GM19239 (cell line): ENCODE measurements at regions not wholly inside any gene's neighbourhood (a gene's known extent, or its start where the extent isn't known, plus 50 kb on each side); places are given as distances from the start of the nearest gene placed in this dataset.
"Not testable (repeated sequence)": the region's sequence is repeated elsewhere in the genome, so short reads cannot be mapped to it uniquely, and the experiment has no call there.

ENCODE experiments used
- DNase-seq: peaks from one replicate; pipeline ENCODE4 v3.0.0; 2011; ENCODE audit warnings: low spot score; ENCODE audit not compliant: insufficient read length
- FAIRE-seq: peaks from 2 replicates; lab custom pipeline; 2011; peaks lifted over from hg19 to GRCh38; lab: Jason Lieb, UNC

GRCh38 chr11:11722246-11722645 is 100.4 kb upstream of the GALNT18 start:
- no peak for FAIRE-seq
- DNase-seq = no peak

GRCh38 chr11:11718511-11718910 is 96.7 kb upstream of the GALNT18 start:
- no peak for FAIRE-seq
- no peak for DNase-seq

- FAIRE-seq = no peak
- no peak for DNase-seq
Observed at GRCh38 chr11:11717064-11717725, 95.4 kb upstream of the GALNT18 start.

GRCh38 chr11:11715075-11715474 is 93.3 kb upstream of the GALNT18 start:
- not testable (repeated sequence) for FAIRE-seq

GRCh38 chr11:11710556-11710955 is 88.8 kb upstream of the GALNT18 start:
- no peak for DNase-seq
- FAIRE-seq = no peak

More at GRCh38 chr11:11715075-11715474, 93.3 kb upstream of the GALNT18 start:
- not testable (repeated sequence) for DNase-seq

- DNase-seq = no peak
- no peak for FAIRE-seq
Observed at GRCh38 chr11:11709447-11710239, 87.8 kb upstream of the GALNT18 start.

GRCh38 chr11:11708256-11708655 is 86.5 kb upstream of the GALNT18 start:
- FAIRE-seq (no peak), DNase-seq (no peak)

GRCh38 chr11:11706028-11706427 is 84.2 kb upstream of the GALNT18 start:
- DNase-seq (no peak), FAIRE-seq (no peak)

GRCh38 chr11:11703885-11704284 is 82.1 kb upstream of the GALNT18 start:
- FAIRE-seq (no peak), DNase-seq (no peak)

- DNase-seq (no peak), FAIRE-seq (no peak)
Observed at GRCh38 chr11:11701070-11701469, 79.3 kb upstream of the GALNT18 start.

GRCh38 chr11:11697796-11698195 is 76.0 kb upstream of the GALNT18 start:
- DNase-seq (no peak), FAIRE-seq (no peak)

GRCh38 chr11:11691296-11692151 is 69.7 kb upstream of the GALNT18 start:
- DNase-seq (no peak), FAIRE-seq (no peak)

GRCh38 chr11:11681536-11681935 is 59.7 kb upstream of the GALNT18 start:
- DNase-seq = no peak
- FAIRE-seq = no peak

- FAIRE-seq = no peak
Observed at GRCh38 chr11:11677672-11678356, 56.0 kb upstream of the GALNT18 start.

GRCh38 chr11:11675671-11676181 is 53.9 kb upstream of the GALNT18 start:
- no peak for FAIRE-seq
- no peak for DNase-seq

More at GRCh38 chr11:11677672-11678356, 56.0 kb upstream of the GALNT18 start:
- no peak for DNase-seq

GRCh38 chr11:11672789-11673188 is 51.0 kb upstream of the GALNT18 start:
- DNase-seq (no peak), FAIRE-seq (no peak)

- DNase-seq = no peak
- FAIRE-seq = no peak
Observed at GRCh38 chr11:11672101-11672500, 50.3 kb upstream of the GALNT18 start.
